Neural crest cell (in vitro differentiated cells): ENCODE measurements at regions not wholly inside any gene's neighbourhood (a gene's known extent, or its start where the extent isn't known, plus 50 kb on each side); places are given as distances from the start of the nearest gene placed in this dataset.
"Not testable (repeated sequence)": the region's sequence is repeated elsewhere in the genome, so short reads cannot be mapped to it uniquely, and the experiment has no call there.

Experiments used
- DNase-seq: peaks from one replicate; pipeline ENCODE4 v3.0.0; 2021; ENCODE audit warnings: low read depth, mixed read lengths, low spot score
- H3K27ac Mint-ChIP-seq: one replicate; pipeline ENCODE4 v1.8.0; 2021; ENCODE audit warnings: mild to moderate bottlenecking, mixed read lengths; ENCODE audit not compliant: unreplicated experiment
- H3K27me3 Mint-ChIP-seq: 2 replicates; pipeline ENCODE4 v1.8.0; 2021; ENCODE audit warnings: low read depth, mild to moderate bottlenecking, mixed read lengths
- H3K36me3 Mint-ChIP-seq: 2 replicates; pipeline ENCODE4 v1.8.0; 2021; ENCODE audit warnings: low read depth, mild to moderate bottlenecking, mixed read lengths
- H3K4me1 Mint-ChIP-seq: 2 replicates; pipeline ENCODE4 v1.8.0; 2021; ENCODE audit warnings: mixed read lengths
- H3K4me3 Mint-ChIP-seq: one replicate; pipeline ENCODE4 v1.8.0; 2021; ENCODE audit warnings: mild to moderate bottlenecking, mixed read lengths
- H3K9me3 Mint-ChIP-seq: 2 replicates; pipeline ENCODE4 v1.8.0; 2021; ENCODE audit warnings: mixed read lengths
- CTCF ChIP-seq: fragments of 200-600 bp; sonication (generic); conservative IDR thresholded peaks from 2 replicates; pipeline ENCODE4 v1.5.0; 2021; ENCODE audit warnings: antibody characterized with exemption, mild to moderate bottlenecking

- Mint-ChIP-seq H3K27ac (no peak overlapping the region), H3K4me3 (no peak overlapping the region), H3K27me3 (no peaks in the 10 kb centered on the region), H3K9me3 (peaks cover 2% of the 10 kb centered on the region), H3K4me1 (no peaks in the 10 kb centered on the region), H3K36me3 (no peaks in the 10 kb centered on the region)
- DNase-seq = no peak
- no peak for TF ChIP-seq CTCF
These were observed 97.0 kb upstream of the CDC42BPA start for GRCh38 chr1:227415115-227415790.

GRCh38 chr1:227411066-227411465, 92.8 kb upstream of the CDC42BPA start:
- no peak for DNase-seq
- H3K27ac Mint-ChIP-seq = no peak overlapping the region
- no peak for TF ChIP-seq CTCF
- H3K4me1 Mint-ChIP-seq = no peaks in the 10 kb centered on the region
- H3K27me3 Mint-ChIP-seq = no peaks in the 10 kb centered on the region
- H3K4me3 Mint-ChIP-seq = no peak overlapping the region
- H3K9me3 Mint-ChIP-seq = peaks cover 4% of the 10 kb centered on the region
- H3K36me3 Mint-ChIP-seq = no peaks in the 10 kb centered on the region

GRCh38 chr1:227406332-227406731, 88.0 kb upstream of the CDC42BPA start:
- not testable (repeated sequence) for DNase-seq, H3K4me3 Mint-ChIP-seq, H3K36me3 Mint-ChIP-seq, H3K27ac Mint-ChIP-seq, H3K4me1 Mint-ChIP-seq, H3K27me3 Mint-ChIP-seq
- peaks cover 20% of the 10 kb centered on the region for H3K9me3 Mint-ChIP-seq

- TF ChIP-seq CTCF = no peak
- Mint-ChIP-seq H3K36me3 (no peaks in the 10 kb centered on the region), H3K27ac (no peak overlapping the region), H3K9me3 (peaks cover 20% of the 10 kb centered on the region), H3K4me3 (no peak overlapping the region), H3K27me3 (no peaks in the 10 kb centered on the region), H3K4me1 (peaks cover 3% of the 10 kb centered on the region)
- no peak for DNase-seq
These were observed 85.2 kb upstream of the CDC42BPA start for GRCh38 chr1:227403535-227403934.

- Mint-ChIP-seq H3K36me3 (no peaks in the 10 kb centered on the region), H3K27me3 (no peaks in the 10 kb centered on the region), H3K27ac (no peak overlapping the region), H3K4me3 (no peak overlapping the region), H3K9me3 (peaks cover 18% of the 10 kb centered on the region), H3K4me1 (peaks cover 3% of the 10 kb centered on the region)
- DNase-seq = no peak
- TF ChIP-seq CTCF = no peak
These were observed 83.5 kb upstream of the CDC42BPA start for GRCh38 chr1:227401562-227402342.

- Mint-ChIP-seq H3K4me3 (no peak overlapping the region), H3K27ac (no peak overlapping the region), H3K36me3 (no peaks in the 10 kb centered on the region), H3K27me3 (no peaks in the 10 kb centered on the region), H3K4me1 (peaks cover 3% of the 10 kb centered on the region), H3K9me3 (peaks cover 4% of the 10 kb centered on the region)
- DNase-seq = no peak
- TF ChIP-seq CTCF = no peak
These were observed 80.9 kb upstream of the CDC42BPA start for GRCh38 chr1:227399152-227399730.
